Breast epithelium (tissue), 3 donors: ENCODE measurements at regions not wholly inside any gene's neighbourhood (a gene's known extent, or its start where the extent isn't known, plus 50 kb on each side); places are given as distances from the start of the nearest gene placed in this dataset.
A peak's percentile ranks its signal among the peaks of the same experiment; 100 is the strongest.

Experiments
- CTCF ChIP-seq, 3 donors: fragments of 450-650 bp; IDR thresholded peaks; one replicate each; pipeline ENCODE4 v1.5.1; 2016 to 2017; ENCODE audit warnings: antibody characterized with exemption in 3 of 3, mild to moderate bottlenecking in 3 of 3, moderate library complexity in 3 of 3
- POLR2A ChIP-seq: fragments of 450-650 bp; IDR thresholded peaks from one replicate; pipeline ENCODE4 v1.6.1; 2016; ENCODE audit warnings: antibody characterized with exemption, mild to moderate bottlenecking, moderate library complexity

- TF ChIP-seq CTCF (IDR thresholded peaks at IDR 0.05) (peak in 2 of 3 donors; percentile 53 to 57), POLR2A (no peak)
These were observed 676.7 kb upstream of the SPRY2 start for GRCh38 chr13:81017513-81018152.
